ENCODE measurements at regions not wholly inside any gene's neighbourhood (a gene's known extent, or its start where the extent isn't known, plus 50 kb on each side); places are given as distances from the start of the nearest gene placed in this dataset.

GRCh38 chr4:134024251-134024650 is 177.3 kb downstream of the PABPC4L start:
- Histone ChIP-seq H3K9me3 (no peaks in the 10 kb centered on the region), H3K36me3 (no peaks in the 10 kb centered on the region), H3K27me3 (replicated peaks; ENCODE audit: insufficient read depth) (no peaks in the 10 kb centered on the region), H3K4me3 (no peak overlapping the region), H3K27ac (no peak overlapping the region), H3K4me1 (ENCODE audit: control insufficient read depth in 1 of 2, low read depth in 2 of 2) (no peaks in the 10 kb centered on the region)
- DNase-seq (ENCODE audit: low spot score) (no peak), ATAC-seq (ENCODE audit: insufficient number of reproducible peaks, low FRiP score, low read depth) (no peak)
- TF ChIP-seq, protein P1, sequence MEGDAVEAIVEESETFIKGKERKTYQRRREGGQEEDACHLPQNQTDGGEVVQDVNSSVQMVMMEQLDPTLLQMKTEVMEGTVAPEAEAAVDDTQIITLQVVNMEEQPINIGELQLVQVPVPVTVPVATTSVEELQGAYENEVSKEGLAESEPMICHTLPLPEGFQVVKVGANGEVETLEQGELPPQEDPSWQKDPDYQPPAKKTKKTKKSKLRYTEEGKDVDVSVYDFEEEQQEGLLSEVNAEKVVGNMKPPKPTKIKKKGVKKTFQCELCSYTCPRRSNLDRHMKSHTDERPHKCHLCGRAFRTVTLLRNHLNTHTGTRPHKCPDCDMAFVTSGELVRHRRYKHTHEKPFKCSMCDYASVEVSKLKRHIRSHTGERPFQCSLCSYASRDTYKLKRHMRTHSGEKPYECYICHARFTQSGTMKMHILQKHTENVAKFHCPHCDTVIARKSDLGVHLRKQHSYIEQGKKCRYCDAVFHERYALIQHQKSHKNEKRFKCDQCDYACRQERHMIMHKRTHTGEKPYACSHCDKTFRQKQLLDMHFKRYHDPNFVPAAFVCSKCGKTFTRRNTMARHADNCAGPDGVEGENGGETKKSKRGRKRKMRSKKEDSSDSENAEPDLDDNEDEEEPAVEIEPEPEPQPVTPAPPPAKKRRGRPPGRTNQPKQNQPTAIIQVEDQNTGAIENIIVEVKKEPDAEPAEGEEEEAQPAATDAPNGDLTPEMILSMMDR (IDR thresholded peaks at IDR 0.05) = no peak

DNA sequence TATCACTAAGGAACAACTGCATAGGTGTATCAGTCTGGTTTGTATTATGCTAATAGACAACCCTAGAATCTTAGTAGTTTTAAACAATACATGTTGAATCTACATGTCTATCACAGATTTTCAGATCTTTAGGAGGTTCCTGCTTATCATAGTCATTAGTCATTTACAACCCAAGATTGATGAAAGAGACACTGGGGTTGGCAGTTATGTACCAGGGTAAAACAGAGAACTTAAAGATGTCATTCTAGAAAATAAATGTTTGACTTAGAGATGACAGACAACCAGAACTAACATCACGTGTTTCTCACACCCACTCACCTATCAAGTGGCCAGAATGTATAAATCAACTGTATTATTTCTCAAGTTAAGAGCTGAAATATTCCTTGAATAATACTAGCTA is 181.9 kb downstream of the PABPC4L start:
- H3K36me3 ChIP-seq = no peaks in the 10 kb centered on the region
- TF ChIP-seq, protein P1 (IDR thresholded peaks at IDR 0.05) = no peak
- H3K9me3 ChIP-seq = no peaks in the 10 kb centered on the region
- DNase-seq (ENCODE audit: low spot score) = no peak
- ATAC-seq (ENCODE audit: insufficient number of reproducible peaks, low FRiP score, low read depth) = no peak
- no peaks in the 10 kb centered on the region for H3K4me1 ChIP-seq (ENCODE audit: control insufficient read depth in 1 of 2, low read depth in 2 of 2)
- no peak overlapping the region for H3K4me3 ChIP-seq
- no peak overlapping the region for H3K27ac ChIP-seq
- no peaks in the 10 kb centered on the region for H3K27me3 ChIP-seq (replicated peaks; ENCODE audit: insufficient read depth)

DNA sequence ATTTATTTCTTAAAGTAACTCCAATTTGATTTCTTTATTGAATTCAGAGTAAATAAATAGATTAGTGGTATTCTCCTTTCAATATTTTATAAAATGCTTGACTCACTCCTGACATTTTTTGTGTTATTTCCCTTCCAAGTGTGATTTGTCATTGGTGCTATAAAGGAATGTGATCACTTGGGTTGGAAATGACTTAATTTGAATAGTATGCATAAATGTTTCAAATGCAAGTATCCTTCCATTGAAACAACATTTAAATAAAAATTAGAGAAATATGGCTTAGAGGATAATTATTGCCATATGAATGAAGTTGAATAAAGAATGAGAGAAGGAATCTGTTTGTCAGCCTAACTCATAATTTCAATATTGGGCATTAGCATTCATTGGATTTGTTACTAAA is 182.7 kb downstream of the PABPC4L start:
- no peaks in the 10 kb centered on the region for H3K9me3 ChIP-seq
- TF ChIP-seq, protein P1 (IDR thresholded peaks at IDR 0.05) = no peak
- H3K4me1 ChIP-seq (ENCODE audit: control insufficient read depth in 1 of 2, low read depth in 2 of 2) = no peaks in the 10 kb centered on the region
- no peaks in the 10 kb centered on the region for H3K36me3 ChIP-seq
- H3K27ac ChIP-seq = no peak overlapping the region
- no peak overlapping the region for H3K4me3 ChIP-seq
- no peaks in the 10 kb centered on the region for H3K27me3 ChIP-seq (replicated peaks; ENCODE audit: insufficient read depth)
- no peak for DNase-seq (ENCODE audit: low spot score)
- ATAC-seq (ENCODE audit: insufficient number of reproducible peaks, low FRiP score, low read depth) = no peak

DNA sequence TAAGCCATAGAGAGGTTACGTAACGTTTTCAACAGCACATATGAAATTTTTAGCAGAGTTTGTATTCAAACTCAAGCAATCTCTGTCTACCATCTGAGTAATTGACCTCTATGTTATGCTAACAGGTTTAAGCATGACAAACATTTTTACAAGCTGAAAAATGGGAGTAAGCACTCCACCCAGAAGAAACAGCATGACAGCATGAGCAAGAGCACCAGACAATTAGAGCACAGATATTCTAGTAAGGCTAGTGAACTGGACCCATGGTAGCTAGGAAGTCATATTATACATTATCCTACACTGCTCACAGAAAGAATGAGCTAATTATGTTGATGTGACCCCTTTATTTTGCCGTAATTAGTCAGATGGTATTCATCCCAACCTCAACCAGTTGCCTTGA is 200.5 kb downstream of the PABPC4L start:
- no peak overlapping the region for H3K4me3 ChIP-seq
- H3K9me3 ChIP-seq = no peaks in the 10 kb centered on the region
- DNase-seq (ENCODE audit: low spot score) (no peak), ATAC-seq (ENCODE audit: insufficient number of reproducible peaks, low FRiP score, low read depth) (no peak)
- H3K4me1 ChIP-seq (ENCODE audit: control insufficient read depth in 1 of 2, low read depth in 2 of 2) = no peaks in the 10 kb centered on the region
- no peaks in the 10 kb centered on the region for H3K36me3 ChIP-seq
- no peaks in the 10 kb centered on the region for H3K27me3 ChIP-seq (replicated peaks; ENCODE audit: insufficient read depth)
- TF ChIP-seq, protein P1 (IDR thresholded peaks at IDR 0.05) = no peak
- H3K27ac ChIP-seq = no peak overlapping the region

GRCh38 chr4:133997436-133997835 is 204.2 kb downstream of the PABPC4L start:
- ATAC-seq (ENCODE audit: insufficient number of reproducible peaks, low FRiP score, low read depth) (no peak), DNase-seq (ENCODE audit: low spot score) (no peak)
- Histone ChIP-seq H3K27ac (no peak overlapping the region), H3K9me3 (no peaks in the 10 kb centered on the region), H3K27me3 (replicated peaks; ENCODE audit: insufficient read depth) (no peaks in the 10 kb centered on the region), H3K4me3 (no peak overlapping the region), H3K4me1 (ENCODE audit: control insufficient read depth in 1 of 2, low read depth in 2 of 2) (no peaks in the 10 kb centered on the region), H3K36me3 (no peaks in the 10 kb centered on the region)
- TF ChIP-seq, protein P1 (IDR thresholded peaks at IDR 0.05) = no peak

Data from thoracic aorta (tissue), 2 donors.